Retinal pigment epithelial cell (primary cell): ENCODE measurements at regions not wholly inside any gene's neighbourhood (a gene's known extent, or its start where the extent isn't known, plus 50 kb on each side); places are given as distances from the start of the nearest gene placed in this dataset.
A peak's percentile ranks its signal among the peaks of the same experiment; 100 is the strongest.

Experiments used
- DNase-seq: peaks from one replicate; pipeline ENCODE4 v3.0.0-alpha.2; 2010; ENCODE audit warnings: low read depth
- H3K4me3 ChIP-seq: 2 replicates; pipeline ENCODE4 v1.5.1; 2011; ENCODE audit warnings: mild to moderate bottlenecking, low read length, control low read depth, moderate library complexity
- TF ChIP-seq, protein P1 (sequence below): conservative IDR thresholded peaks from 2 replicates; pipeline ENCODE4 v1.5.1; 2011; ENCODE audit warnings: low read depth, low read length, control low read depth, inconsistent platforms

DNA sequence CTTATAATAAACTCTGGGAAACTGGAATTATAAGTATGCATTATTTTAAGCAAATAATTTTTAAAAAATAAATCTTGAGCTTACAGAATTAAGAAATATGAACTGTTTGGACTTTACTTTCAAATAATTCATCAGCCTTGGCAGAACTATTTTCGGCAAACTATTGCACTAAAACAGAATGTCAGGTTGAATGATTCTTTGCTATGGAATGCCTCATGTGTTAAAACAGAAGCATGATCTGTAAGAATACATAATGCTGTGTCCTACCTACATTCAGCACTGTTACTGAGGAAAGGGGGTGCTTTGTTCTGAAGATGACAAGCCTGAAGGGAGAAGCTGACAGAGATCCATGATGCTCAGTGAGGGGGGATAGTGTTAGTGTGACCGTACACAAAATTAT lies 55.6 kb upstream of the EXOC1L start:
- H3K4me3 ChIP-seq: no peak overlapping the region
- TF ChIP-seq, protein P1, sequence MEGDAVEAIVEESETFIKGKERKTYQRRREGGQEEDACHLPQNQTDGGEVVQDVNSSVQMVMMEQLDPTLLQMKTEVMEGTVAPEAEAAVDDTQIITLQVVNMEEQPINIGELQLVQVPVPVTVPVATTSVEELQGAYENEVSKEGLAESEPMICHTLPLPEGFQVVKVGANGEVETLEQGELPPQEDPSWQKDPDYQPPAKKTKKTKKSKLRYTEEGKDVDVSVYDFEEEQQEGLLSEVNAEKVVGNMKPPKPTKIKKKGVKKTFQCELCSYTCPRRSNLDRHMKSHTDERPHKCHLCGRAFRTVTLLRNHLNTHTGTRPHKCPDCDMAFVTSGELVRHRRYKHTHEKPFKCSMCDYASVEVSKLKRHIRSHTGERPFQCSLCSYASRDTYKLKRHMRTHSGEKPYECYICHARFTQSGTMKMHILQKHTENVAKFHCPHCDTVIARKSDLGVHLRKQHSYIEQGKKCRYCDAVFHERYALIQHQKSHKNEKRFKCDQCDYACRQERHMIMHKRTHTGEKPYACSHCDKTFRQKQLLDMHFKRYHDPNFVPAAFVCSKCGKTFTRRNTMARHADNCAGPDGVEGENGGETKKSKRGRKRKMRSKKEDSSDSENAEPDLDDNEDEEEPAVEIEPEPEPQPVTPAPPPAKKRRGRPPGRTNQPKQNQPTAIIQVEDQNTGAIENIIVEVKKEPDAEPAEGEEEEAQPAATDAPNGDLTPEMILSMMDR: no peak
- no peak for DNase-seq

DNA sequence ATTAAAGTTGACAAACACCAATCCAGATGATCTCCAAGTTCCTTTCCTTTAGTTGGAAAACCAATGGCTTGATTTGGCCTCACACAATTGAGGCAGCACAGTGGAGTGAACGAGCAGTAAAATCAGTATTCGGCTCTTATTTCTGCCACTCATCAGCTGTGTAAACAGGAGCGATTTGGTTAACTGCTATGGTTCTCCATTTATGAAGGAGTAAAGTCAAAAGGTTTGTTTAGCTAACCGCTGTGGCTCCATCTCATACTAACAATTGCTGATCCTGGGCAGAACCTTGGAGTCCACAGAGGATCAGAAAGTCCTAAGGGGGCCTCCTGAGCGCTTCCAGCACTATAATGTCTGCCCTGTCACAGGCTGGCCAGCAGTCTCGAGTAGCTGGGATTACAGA lies 54.5 kb upstream of the EXOC1L start:
- DNase-seq: no peak
- no peak overlapping the region for H3K4me3 ChIP-seq
- TF ChIP-seq, protein P1: no peak

DNA sequence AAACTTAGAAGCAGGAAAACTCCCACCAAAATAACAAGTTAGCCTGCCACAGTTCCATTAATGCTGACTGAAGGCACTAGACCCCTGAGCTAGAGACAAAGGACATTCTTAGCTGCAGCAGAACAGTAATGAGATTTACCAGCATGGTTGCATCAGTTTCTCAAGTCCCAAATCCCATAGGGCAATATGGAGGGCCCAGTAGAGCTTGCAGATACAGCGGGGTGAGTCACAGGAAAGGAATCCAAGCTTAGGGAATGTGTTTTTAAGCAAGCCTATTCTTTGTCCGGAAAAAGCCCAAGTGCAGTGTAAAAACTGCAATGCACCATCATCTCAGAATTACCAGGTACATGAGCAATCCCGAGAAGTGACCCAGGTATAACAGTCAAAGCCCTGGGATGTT lies 51.3 kb upstream of the EXOC1L start:
- H3K4me3 ChIP-seq: no peak overlapping the region
- DNase-seq: peak; percentile 85
- TF ChIP-seq, protein P1: no peak
